Fibroblast of peridontal ligament (primary cell): ENCODE measurements at regions not wholly inside any gene's neighbourhood (a gene's known extent, or its start where the extent isn't known, plus 50 kb on each side); places are given as distances from the start of the nearest gene placed in this dataset.
"Not testable (repeated sequence)": the region's sequence is repeated elsewhere in the genome, so short reads cannot be mapped to it uniquely, and the experiment has no call there.

Source experiments
- DNase-seq: peaks from one replicate; pipeline ENCODE4 v3.0.0-alpha.2; 2010; ENCODE audit errors: extremely low read depth

DNA sequence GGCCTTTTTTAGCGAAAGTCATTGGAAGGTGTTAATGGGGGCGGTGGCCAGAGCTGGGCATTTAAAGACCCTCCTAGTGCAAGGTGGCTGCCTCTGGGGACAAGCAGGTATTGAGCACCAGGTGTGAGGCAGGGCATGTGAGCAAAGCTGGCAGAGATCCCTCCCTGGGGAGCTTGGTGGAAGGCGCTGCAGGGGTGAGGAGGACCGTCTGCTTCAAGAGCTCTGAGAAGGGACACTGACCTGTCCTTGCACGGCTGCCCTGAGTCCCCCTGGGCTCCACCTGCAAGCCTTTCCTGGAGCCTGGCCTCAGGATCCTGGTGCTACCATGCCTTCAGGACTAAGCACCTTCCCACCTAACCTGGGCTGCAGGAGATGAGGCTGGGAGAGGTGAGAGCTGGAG, 127.0 kb upstream of the CIBAR2 start:
- no peak for DNase-seq

DNA sequence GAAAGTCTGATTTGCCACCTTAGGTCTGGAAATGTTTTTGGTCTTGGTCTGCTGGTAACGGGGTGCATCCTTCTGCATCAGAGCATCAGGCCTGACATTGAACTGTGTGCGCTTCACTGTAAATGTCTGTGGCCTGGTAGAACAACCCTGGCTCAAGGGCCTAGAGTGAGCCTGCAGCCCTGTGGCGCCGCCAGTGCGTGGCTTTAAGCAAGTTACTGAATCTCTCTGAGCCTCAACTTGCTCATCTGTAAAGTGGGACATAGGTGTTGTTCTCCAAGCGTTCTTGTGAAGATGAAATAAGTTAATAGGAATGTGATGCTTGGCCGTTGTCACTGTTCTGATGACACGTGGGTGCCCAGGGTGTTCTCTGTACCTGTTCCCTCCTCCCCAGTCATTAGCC, 127.6 kb upstream of the CIBAR2 start:
- DNase-seq = no peak

DNA sequence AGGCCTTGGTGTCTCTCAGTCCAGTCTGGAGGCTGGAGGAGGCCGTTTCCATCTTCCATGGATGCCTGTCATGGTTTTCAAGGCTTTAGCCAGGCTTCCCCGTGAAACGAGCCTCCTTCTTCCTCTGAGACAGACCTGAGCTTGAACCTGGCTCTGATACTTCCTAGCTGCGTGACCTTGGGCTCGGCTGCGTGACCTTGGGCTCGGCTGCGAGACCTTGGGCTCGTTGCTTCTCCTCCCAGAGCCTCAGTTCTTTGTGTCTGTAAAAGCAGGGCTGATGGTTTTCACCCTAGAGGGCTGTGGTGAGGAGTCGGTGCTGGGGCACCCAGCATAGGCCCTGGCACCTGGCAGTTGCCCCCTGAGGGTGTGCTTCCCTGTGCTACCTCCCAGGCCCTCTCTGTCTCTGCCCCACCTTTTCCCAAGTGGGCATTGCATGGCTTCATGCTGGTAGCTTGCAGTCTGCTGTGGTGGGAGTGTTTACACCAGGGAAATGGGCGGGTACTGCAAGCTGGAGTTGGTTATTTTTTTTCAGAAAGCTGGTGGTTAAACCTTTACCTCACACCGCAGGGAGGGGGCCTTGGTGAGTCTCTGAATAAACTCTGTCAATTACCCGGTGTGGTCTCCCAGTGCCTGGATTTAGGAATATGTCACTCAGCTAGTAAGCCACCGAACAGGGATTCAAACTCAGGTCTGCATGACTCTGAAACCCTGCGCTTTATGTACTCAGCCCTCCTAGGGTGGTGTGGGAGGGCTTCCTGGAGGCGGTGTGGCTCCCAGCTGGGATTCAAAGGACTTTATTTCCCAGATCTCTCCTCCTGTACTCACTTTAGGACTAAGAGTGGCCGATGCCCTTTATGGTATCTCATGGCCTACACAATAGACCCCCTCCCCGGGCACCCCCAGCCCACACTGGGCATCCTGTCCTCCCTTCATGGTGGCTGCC, 129.0 kb upstream of the CIBAR2 start:
- no peak for DNase-seq

DNA sequence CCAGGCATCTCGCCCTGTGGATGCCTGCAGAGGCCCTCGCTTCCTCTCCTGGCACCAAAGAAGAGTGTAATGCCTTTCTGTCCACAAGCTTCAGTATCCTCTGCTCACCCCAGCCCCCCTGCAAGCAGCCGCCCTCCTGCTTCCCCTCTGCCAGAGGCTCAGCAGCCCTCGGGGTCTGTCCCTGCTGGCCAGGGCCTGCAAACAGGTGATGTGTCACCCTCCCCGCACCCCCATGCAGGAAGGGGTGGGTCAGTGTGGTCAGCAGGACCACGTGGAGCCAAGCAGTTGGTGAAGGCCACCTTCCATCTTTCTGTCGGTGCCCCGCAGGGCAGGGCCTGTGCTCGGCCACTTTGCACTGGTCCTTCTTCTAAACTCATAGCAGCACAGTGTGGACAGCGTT, 129.9 kb upstream of the CIBAR2 start:
- no peak for DNase-seq

DNA sequence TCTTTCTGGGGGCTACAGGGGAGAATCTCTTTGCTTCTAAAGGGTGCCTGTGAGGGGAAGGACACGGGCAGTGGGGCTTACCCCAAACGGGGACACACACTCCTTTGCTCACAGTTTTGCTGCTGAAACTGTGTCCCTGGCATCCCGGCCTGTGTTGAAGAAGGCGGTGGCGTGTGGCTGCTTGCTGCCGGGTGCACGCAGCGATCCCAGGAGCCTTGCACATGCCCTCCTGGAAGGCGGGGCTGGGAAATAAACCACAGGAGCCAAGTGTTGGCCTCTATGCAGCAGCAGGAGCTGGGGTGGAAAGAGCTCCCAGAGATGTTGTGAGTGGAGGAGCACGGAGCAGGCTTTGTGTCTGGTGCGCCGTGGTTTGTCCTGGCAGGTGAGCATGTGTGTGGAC, 131.0 kb upstream of the CIBAR2 start:
- no peak for DNase-seq

DNA sequence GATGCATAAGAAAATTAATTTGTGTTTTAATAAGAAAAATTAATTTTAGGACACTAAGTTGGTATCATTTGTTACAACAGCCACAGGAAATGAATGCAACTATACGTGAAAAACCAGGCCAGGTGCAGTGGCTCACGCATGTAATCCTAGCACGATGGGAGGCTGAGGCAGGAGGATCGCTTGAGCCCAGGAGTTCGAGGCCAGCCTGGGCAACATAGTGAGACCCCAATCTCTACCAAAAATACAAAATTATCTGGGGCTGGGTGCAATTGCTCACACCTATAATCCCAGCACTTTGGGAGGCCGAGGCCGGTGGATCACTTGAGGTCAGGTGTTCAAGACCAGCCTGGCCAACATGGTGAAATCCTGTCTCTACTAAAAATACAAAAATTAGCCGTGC, 132.2 kb upstream of the CIBAR2 start:
- DNase-seq = not testable (repeated sequence)

DNA sequence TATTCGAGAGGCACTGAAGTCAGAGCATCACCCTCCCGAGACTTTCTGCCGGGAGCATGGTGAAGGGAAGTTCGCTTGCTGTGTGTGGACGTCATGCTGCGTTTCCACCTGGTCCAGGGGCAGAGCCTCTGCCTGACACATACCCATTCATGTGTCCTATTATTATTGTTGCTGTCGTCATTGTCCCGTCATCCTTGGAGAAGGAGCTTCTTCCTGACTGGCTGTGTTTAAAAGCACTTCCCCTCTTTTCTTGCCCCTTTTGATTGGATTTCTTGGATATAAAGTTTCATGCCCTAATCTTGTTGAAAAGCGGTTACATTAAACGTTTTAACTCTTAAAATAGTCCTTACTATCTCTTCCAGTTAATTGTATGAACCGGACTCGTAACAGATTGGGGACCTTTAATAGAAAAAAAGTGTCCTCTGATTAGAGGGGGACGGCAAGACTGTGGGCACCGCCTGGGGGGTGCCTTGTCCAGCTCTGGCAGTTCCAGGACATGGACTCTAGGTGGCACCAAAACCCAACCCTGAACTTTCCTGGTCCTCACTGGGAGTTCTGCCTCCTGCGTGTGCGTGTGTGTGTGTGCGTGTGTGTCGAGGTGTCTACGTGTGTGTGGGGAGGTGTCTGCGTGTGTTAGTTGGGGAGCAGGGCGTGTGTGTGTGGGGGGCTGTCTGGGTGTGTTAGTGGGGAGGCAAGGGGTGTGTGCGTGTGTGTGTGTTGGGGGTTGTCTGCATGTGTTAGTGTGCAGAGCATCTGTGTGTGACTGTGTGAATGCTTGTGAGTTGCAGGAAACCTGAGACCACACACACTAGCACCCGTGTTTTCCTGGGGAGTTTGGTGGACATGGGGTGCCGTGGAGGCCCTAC, 133.3 kb upstream of the CIBAR2 start:
- peak; percentile 77 for DNase-seq

DNA sequence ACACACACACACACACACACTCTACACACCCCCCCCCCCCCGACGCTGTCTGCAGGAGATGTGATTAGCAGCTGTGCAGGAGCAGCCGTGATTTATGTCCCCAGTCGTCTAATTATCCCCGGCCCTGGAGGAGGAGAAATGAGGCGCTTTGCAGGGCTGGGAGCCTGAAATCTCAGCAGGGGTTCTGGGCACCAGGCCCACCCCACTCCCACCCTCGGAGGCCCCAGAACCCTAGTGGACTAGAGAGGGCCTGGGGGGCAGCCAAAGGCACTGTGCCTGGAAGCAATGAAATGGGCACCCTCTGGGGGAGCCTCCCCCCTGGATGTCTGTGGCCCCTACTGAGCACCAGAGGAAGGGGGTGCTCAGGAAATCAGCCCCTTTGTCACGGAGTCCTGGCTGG, 134.2 kb upstream of the CIBAR2 start:
- DNase-seq = no peak

DNA sequence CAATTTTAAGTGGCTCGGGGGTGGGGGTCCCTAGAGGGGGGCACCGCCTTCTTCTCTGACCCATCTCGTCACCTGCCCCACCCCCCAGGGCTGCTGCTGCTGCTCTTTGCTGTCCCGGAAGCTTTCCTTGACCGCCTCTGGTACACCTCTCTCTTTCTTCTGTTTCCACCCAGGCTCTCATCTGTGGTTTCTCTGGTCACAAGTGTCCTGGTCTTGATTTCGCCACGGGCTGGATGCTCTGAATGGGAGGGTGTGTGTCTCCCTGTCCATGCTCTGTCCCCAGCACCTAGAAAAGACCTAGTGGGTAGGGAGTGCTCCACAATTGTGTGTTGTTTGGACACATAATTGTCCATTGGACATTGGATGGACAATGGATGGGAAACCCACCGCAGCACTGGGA, 134.7 kb upstream of the CIBAR2 start:
- DNase-seq = no peak

DNA sequence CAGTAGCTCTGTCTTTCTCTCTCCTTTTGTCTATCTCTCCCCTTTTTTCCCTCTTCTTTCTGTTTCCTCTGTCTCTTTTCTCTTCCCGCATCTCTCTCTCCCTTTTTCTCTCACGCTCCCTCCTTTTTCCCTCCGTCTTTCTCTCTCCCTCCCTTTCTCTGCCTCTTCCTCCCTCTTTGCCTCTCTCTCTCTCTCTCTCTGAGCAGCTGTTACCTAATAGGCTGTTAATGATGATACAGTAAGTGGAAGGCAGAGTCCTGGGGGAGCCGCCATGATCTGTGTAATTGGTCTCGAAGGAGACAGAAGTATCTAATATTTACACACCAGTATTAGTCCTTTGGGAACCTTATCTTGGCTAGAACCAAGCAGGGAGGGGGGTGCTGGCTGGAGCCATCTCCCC, 136.1 kb upstream of the CIBAR2 start:
- no peak for DNase-seq

DNA sequence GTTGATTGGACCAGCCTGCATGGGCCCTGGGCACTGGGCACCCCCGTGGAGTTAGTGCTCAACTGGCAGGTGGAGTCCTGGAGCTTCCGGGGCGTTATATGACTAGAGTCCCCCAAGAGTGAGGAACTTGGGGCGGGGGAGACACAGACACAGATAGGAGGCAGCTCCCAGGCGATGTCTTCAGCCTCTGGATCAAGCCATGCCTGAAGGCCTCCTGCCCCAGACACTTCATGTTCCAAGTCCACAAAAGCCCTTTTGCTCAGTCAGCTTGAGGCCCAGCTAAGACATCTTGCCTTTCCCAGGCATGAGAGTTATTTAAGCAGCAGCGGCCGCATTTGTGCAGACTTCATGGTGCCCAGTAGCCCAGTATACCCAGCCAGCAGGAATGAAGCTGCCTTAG, 136.6 kb upstream of the CIBAR2 start:
- no peak for DNase-seq

DNA sequence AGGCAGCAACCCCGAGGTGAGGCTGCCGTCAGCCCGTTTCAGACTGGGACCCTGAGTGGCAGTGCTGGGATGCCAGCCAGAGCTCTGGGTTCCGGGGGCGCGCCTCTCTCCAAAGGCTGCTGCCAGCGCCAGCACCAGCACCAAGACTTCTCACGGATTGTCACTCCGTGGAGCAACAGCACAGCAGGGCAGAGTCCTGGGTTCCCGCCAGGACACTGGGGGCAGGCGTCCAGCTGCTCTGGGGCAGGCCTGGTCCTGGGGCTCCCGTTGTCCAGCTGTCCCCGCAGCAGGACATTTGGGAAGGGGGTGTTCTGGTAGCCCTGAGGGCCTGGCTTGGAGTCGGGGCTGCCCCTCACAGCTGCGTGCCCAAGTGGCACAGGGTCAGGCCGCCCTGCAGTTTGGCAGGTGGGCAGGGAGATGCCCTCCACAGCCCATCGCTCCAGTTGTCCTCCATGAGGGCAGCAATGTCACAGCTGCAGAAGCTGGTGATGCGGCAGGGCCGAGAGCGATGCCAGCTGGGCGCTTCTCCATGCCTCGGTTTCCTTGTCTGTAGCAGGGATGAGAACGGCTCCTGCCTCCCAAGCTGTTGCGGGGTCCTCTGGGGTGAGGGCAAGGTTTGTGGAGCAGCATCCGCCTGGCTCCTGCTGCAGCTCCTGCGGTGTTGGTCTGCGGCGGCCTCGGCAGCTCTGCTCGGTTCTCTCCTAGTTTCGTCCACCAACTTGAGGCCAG, 137.3 kb upstream of the CIBAR2 start:
- no peak for DNase-seq

DNA sequence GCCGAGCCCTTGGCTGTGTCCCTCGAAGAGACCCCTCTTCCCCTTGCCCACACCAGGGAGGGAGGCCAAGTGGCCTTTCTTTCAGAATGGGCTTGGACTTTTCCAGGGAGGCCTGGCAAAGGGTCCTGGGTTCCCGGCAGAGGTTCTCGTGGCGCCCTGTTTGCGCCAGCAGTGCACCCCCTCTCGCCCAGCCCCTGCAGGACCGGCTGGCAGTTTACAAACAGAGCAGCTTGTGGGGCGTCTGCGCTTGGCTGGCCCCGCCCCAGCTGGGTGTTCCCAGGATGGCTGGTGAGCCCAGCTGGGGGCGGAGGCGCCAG, 137.8 kb upstream of the CIBAR2 start:
- no peak for DNase-seq

DNA sequence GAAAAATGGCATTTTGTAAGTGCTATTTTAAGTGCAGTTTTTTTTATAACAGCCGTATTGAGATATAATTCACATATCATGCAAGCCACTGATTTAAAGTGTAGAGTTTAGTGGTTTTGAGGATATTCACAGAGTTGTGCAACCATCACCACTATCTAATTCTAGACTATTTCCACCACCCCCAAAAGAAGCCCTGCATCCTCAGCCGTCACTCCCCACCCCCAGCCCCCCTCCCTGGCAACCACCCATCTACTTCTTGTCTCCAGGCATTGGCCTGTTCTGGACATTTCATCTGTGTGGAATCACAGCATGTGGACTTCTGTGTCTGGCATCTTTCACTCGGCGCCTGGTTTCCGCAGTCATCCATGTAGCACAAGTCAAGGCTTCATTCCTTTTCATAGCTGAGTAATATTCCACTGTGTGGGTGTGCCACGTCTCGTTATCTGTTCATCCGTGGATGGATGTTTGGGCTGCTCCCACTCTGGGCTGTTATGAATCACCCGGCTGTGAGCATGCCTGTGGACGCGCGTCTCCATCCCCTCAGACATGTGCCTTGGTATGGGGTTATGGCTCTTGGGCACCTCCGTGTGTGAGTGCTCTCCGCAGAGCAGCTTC, 138.4 kb upstream of the CIBAR2 start:
- peak; percentile 53 for DNase-seq

DNA sequence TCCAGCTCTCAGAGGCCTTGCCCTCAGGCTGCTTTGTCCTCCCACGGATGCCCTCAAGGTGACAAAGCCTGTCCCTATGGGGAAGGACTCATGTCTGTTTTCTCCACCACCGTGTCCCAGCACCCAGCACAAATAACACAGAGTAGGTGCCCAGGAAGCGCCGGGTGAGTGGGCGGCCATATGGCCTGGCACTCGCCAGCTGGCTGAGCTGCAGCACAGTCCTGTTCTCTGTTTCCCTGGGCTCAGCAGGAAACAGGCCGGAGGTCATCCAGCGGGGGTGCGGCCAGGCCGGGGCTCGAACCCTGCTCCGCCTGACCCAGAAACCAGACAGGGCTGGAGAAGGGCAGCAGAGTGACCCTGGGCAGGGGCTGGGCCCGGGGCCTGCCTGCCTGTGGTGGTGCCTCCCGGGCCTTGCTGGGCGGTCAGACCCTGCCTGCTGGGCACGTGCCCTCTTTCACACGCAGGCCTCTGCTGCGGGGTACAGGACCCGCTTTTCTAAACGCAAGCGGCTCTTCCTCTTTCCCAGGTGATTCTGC, 139.0 kb upstream of the CIBAR2 start:
- no peak for DNase-seq

DNA sequence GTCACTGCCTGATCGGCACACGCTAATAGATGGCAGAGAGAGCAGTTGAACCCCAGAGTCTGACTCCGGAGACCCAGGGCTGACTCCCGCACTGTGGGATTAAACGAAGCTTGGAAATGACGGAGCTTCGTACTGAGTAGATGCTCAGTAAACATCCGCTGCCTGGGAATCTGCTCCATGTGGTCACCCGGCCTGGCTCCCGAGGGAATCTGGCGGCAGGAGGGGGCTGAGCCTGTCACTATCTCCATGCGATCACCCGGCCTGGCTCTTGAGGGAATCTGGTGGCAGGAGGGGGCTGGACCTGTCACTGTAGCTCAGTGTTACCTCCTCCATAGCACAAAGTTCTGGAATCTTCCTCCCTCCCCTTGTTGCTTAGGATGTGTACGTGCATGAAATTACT, 139.7 kb upstream of the CIBAR2 start:
- DNase-seq = no peak

DNA sequence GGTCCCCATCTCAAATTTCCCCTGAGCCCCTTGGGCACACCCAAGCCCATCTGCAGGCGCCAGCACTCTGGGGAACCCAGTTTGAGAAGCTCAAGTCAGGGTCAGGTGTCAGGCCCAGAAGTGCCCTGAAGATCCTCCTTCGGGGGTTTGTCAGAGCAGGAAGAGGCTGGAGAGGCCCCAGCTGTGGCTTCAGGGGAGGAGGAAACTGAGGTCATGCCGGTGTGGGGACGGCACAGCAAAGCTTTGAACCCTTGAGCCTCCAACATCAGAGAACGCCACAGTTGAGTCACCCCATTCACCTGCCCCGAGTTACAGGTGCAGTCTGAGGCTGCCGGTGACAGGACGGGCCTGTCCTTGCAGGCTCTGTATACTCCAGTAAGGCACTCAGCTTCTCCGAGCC, 140.2 kb upstream of the CIBAR2 start:
- DNase-seq = no peak

DNA sequence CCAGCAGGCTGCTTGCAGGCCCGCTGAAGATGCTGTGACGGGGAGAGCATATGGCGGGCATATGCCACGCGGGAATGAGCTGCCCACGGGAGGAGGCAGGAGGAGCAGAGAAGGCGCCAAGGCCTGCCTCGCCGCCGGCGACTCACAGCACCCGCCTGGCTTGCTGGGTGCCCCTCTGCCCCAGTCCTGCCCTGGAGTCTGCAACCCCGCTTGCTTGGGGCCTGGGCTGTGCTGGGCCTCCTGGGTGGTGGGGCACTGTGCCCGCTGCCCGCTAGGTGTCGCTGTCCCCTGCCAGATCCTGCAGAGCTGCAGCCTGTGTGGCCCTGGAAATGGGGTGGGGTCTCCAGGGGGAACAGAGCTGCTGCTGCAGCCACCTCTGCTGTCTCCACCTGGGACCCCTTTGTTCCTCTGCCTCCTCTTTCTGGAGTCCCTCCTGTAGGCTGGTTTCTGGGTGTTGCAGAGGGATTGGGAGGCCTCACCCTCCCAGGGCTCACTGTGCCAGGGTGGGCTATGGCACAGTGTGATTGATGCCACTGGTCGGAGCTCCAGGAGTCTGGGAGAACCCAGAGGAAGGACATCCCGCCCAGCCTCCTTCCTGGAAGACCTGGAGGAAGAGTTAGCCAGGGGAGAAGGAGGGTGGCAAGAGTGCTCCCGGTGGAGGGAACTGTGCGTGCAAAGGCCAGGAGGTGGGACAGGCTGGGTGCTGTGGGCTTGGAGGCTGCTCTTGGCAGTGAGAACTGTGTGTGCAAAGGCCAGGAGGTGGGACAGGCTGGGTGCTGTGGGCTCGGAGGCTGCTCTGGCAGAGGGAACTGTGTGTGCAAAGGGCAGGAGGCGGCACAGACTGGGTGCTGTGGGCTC, 141.0 kb upstream of the CIBAR2 start:
- no peak for DNase-seq

DNA sequence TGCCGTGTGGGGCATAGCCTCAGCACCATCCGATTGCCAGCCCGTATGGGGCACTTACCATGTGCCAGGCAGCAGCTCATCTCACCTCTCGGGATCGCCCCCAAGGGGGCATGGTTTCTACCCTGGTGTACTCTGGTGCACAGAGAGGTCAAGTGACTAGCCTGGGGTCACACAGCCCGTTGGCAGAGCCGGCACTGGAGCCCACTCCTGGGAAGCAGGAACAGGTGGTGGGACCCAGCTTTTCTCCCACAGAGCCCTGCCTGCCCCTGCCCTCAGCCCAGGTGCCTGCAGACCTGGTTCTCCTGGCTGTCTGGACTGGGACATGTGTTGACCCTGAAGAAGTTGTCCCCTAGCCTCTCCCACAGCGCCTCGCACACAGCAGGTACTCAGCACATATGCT, 141.8 kb upstream of the CIBAR2 start:
- no peak for DNase-seq

DNA sequence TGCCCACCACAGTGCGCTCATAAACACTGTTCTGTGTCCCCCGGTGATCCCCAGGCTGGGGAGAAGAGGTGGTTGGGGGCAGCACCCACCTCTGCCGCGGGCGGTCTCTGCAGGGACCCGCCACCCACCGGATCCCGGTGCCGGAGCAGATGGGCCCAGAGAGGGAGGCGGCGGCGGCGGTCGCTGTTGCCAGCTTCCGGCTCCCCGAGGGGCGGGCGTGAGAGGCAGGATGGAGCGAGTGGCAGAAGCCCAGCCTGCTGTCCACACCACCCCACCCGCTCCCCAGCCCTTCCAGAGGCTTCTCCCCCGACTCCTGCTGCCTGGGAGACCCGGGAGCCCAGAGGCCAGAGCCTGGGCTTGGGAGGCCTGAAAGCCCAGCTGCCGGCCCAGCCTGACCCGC, 142.6 kb upstream of the CIBAR2 start:
- DNase-seq = no peak

DNA sequence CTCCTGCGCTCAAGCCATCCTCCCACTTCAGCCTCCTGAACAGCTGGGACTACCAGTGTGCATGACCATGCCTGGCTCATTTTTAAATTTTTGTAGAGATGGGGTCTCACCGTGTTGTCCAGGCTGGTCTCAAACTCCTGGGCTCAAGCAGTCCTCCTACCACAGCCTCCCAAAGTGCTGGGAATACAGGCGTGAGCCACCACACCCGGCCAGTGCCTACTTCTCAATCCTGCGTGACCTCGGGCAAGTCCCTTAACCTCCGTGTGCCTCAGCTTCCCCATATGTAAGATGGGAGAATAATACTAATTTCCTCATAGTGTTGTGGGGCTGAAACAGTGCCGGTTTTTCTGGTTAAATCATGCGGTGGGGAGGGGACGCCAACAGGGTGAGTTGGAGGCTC, 143.5 kb upstream of the CIBAR2 start:
- no peak for DNase-seq
